ENCODE measurements at regions not wholly inside any gene's neighbourhood (a gene's known extent, or its start where the extent isn't known, plus 50 kb on each side); places are given as distances from the start of the nearest gene placed in this dataset.
"Not testable (repeated sequence)": the region's sequence is repeated elsewhere in the genome, so short reads cannot be mapped to it uniquely, and the experiment has no call there.

- DNase-seq: not testable (repeated sequence)
These were observed 60.2 kb upstream of the SULF2 start for GRCh38 chr20:47845382-47845977.

GRCh38 chr20:47844568-47844906 is 59.3 kb upstream of the SULF2 start:
- DNase-seq: not testable (repeated sequence)

- DNase-seq: no peak
These were observed 58.7 kb upstream of the SULF2 start for GRCh38 chr20:47843886-47844567.

GRCh38 chr20:47842950-47843349 is 57.7 kb upstream of the SULF2 start:
- DNase-seq: not testable (repeated sequence)

GRCh38 chr20:47842004-47842403 is 56.7 kb upstream of the SULF2 start:
- not testable (repeated sequence) for DNase-seq

GRCh38 chr20:47836256-47836817 is 51.1 kb upstream of the SULF2 start:
- not testable (repeated sequence) for DNase-seq

Data from AML-193 (cell line).